ENCODE measurements at regions not wholly inside any gene's neighbourhood (a gene's known extent, or its start where the extent isn't known, plus 50 kb on each side); places are given as distances from the start of the nearest gene placed in this dataset.
"Not testable (repeated sequence)": the region's sequence is repeated elsewhere in the genome, so short reads cannot be mapped to it uniquely, and the experiment has no call there.

- no peak for DNase-seq
Measured at GRCh38 chr1:242610209-242610608, 85.7 kb upstream of the PLD5 start.

DNA sequence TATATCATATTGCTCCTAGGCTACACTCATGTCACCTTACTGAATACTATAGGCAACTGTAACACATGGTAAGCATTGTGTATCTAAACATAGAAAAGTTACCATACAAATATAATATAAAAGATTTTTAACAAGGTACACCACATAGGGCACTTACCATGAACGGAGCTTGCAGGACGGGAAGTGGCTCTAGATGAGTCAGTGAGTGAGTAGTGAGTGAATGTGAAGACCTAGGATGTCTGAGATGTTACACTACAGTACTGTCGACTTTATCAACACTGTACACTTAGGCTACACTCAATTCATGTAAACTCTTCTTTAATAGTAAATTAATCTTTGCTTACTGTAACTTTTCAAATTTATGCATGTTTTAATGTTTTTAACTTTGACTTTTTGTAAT is 81.0 kb upstream of the PLD5 start:
- DNase-seq = no peak

DNA sequence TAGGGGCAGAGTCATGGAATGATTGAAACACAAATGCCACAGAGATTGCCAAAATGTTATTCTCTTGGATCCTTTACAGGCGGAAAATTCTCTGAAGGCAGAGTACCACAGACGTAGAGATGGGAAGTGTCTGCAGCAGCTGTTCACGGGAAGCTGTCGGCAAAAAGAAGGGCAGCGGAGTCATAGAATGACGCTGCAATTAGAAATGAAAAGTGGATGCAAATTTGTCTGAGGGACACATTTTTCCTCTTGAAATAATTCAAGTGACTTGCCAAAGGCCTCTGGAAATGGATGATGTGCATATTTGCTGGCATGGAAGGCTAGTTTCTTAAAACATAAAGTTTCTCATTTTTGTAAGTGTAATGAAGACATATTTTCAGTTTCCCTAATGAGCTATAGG is 77.5 kb upstream of the PLD5 start:
- no peak for DNase-seq

DNA sequence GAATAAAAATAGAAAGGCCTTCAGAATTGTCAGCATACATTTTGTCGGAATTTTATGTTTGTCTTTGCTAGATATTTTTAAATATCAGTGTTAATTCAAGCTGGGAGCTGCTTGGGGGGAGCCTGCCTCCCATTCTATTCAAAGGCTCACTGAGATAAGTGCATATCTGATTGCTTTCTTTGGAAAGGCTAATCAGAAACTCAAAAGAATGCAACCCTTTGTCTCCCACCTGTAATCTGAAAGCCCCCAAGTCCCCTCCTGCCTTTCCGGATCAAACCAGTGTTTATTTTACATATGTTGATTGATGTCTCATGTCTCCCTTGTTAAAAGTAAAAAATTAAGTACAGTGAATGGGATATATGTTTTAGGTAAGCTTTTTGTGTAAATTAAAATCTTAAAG is 69.3 kb upstream of the PLD5 start:
- not testable (repeated sequence) for DNase-seq

- DNase-seq = no peak
Measured at GRCh38 chr1:242586360-242586680, 61.8 kb upstream of the PLD5 start.

DNA sequence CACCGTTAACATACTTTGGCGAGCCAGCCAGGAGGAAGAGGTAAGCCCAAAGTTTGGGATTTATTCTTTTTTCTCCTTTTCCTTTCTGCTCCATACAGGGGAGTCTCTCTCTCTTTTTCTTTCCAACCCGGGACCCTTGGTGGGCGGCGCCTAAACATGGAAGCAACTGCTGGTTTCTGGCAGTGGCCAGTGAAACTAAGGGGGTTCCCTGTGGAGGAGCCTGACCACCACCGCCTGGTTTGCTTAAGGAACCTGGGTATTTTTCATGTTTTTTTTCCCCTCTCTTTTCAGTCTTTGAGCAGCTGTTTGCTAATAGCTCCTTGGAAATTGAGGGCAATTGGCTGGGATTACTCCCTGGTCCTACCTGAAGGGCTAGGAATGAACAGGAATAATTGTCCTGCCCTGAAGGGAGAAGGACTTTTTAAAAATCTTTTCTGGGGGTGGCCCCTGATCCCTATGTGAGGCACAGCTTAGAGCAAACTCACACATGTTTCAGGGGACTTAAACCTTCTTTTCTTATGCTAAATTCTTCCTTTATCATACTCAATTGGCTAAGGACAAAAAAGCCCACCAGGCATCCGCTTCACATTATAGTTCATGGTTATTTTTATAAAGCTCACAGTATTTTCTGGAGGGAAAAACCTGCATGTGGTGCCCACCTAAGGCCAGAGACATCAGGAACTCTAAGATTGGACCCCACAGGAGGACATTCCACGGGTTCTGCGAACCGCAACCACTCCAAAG is 61.3 kb upstream of the PLD5 start:
- DNase-seq = no peak

- no peak for DNase-seq
Measured at GRCh38 chr1:242582669-242583068, 58.2 kb upstream of the PLD5 start.

DNA sequence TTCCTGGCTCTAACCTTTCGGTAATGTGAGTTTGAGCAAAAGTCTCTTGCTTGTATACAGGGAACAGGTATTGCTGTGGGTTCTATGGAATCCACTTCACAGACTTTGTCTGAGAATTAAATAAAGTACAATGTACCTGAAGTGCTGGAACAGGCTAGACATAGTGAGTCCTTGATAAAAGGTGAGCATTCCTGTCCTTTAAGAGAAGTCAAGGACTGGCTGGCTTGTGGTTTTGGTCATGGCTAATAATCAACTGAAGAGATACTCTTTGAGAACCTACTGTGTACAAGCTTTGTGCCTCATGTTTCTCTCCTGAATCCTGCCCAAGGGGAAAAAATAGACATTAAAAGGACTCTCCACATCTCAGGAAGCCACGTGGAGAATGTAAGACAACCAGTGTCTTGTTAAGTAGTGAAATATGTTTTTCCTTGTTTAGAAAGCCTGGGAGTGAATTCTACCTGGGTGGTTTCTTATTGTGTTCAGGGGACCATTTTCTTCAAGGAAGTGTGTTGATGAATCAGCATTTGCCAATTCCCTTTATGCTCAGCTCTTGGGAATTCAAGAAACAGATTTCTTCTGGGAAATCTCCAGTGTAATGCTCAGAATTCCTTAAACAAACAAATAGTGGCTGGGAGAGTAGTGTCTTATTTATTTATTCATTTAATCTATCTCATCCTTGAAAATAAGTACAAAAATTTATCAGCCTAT is 55.2 kb upstream of the PLD5 start:
- no peak for DNase-seq

Measured in stimulated activated CD4-positive, alpha-beta T cell treated with anti-CD3 and anti-CD28 coated beads, Interleukin-2, amount 100 ng/mL, for 24 hours (primary cell).